ENCODE measurements at regions not wholly inside any gene's neighbourhood (a gene's known extent, or its start where the extent isn't known, plus 50 kb on each side); places are given as distances from the start of the nearest gene placed in this dataset.

- no peak overlapping the region for H3K27ac ChIP-seq
- TF ChIP-seq ZFX (IDR thresholded peaks at IDR 0.05; ENCODE audit: borderline replicate concordance) = no peak
Measured at GRCh38 chr5:22918511-22918910, 65.4 kb upstream of the CDH12 start.

GRCh38 chr5:22916393-22916792 is 63.2 kb upstream of the CDH12 start:
- TF ChIP-seq CTCF (IDR thresholded peaks at IDR 0.05) (no peak), ZFX (IDR thresholded peaks at IDR 0.05; ENCODE audit: borderline replicate concordance) (no peak)
- H3K27ac ChIP-seq = no peak overlapping the region

GRCh38 chr5:22911019-22911418 is 57.9 kb upstream of the CDH12 start:
- H3K27ac ChIP-seq = no peak overlapping the region

GRCh38 chr5:22910523-22910922 is 57.4 kb upstream of the CDH12 start:
- H3K27ac ChIP-seq = no peak overlapping the region
- TF ChIP-seq CTCF (IDR thresholded peaks at IDR 0.05) = no peak
- TF ChIP-seq ZFX (IDR thresholded peaks at IDR 0.05; ENCODE audit: borderline replicate concordance) = no peak

More at GRCh38 chr5:22911019-22911418, 57.9 kb upstream of the CDH12 start:
- no peak for TF ChIP-seq CTCF (IDR thresholded peaks at IDR 0.05)

- no peak overlapping the region for H3K27ac ChIP-seq
- TF ChIP-seq CTCF (IDR thresholded peaks at IDR 0.05) (no peak), ZFX (IDR thresholded peaks at IDR 0.05; ENCODE audit: borderline replicate concordance) (no peak)
Measured at GRCh38 chr5:22908586-22908985, 55.4 kb upstream of the CDH12 start.

- TF ChIP-seq ZFX (IDR thresholded peaks at IDR 0.05; ENCODE audit: borderline replicate concordance) (no peak), CTCF (IDR thresholded peaks at IDR 0.05) (no peak)
- H3K27ac ChIP-seq = no peak overlapping the region
Measured at GRCh38 chr5:22908129-22908528, 55.0 kb upstream of the CDH12 start.

Data from 22Rv1 (cell line).